Endothelial cell (in vitro differentiated cells): ENCODE measurements at regions not wholly inside any gene's neighbourhood (a gene's known extent, or its start where the extent isn't known, plus 50 kb on each side); places are given as distances from the start of the nearest gene placed in this dataset.

Experiments used
- DNase-seq: peaks from one replicate; pipeline ENCODE4 v3.0.0; 2021; ENCODE audit warnings: low spot score
- H3K27ac Mint-ChIP-seq: one replicate; pipeline ENCODE4 v1.8.0; 2021; ENCODE audit warnings: mixed read lengths, inconsistent platforms; ENCODE audit not compliant: unreplicated experiment
- H3K27me3 Mint-ChIP-seq: one replicate; pipeline ENCODE4 v1.8.0; 2021; ENCODE audit warnings: mild to moderate bottlenecking, moderate library complexity, mixed read lengths, inconsistent platforms; ENCODE audit not compliant: unreplicated experiment
- H3K36me3 Mint-ChIP-seq: one replicate; pipeline ENCODE4 v1.8.0; 2021; ENCODE audit warnings: mild to moderate bottlenecking, low read depth, mixed read lengths, inconsistent platforms; ENCODE audit not compliant: unreplicated experiment
- H3K4me1 Mint-ChIP-seq: one replicate; pipeline ENCODE4 v1.8.0; 2021; ENCODE audit warnings: mild to moderate bottlenecking, mixed read lengths, inconsistent platforms; ENCODE audit not compliant: unreplicated experiment
- H3K4me3 Mint-ChIP-seq: one replicate; pipeline ENCODE4 v1.8.0; 2021; ENCODE audit warnings: mild to moderate bottlenecking, mixed read lengths, inconsistent platforms; ENCODE audit not compliant: unreplicated experiment
- H3K9me3 Mint-ChIP-seq: one replicate; pipeline ENCODE4 v1.8.0; 2021; ENCODE audit warnings: mixed read lengths, inconsistent platforms; ENCODE audit not compliant: unreplicated experiment
- TF ChIP-seq, protein P1 (sequence below): fragments of 200-600 bp; sonication (generic); IDR thresholded peaks from one replicate; pipeline ENCODE4 v1.5.0; 2021; ENCODE audit warnings: antibody characterized with exemption; ENCODE audit not compliant: unreplicated experiment

DNA sequence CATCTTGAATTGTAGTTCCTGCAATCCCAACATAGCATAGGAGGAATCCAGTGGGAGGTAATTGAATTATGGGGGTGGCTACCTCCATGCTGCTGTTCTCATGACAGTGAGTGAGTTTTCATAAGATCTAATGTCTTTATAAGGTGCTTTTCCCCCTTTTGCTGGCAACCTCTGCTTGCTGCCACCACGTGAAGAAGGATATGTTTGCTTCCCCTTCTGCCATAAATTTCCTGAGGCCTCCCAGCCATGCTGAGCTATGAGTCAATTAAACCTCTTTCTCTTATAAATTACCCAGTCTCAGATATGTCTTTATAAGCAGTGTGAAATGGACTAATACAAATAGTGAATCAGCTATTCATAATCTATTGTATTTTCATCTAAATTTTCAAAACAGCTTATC is 537.3 kb downstream of the EPHA3 start:
- H3K9me3 Mint-ChIP-seq = no peaks in the 10 kb centered on the region
- no peak overlapping the region for H3K27ac Mint-ChIP-seq
- H3K27me3 Mint-ChIP-seq = no peaks in the 10 kb centered on the region
- H3K4me1 Mint-ChIP-seq = no peaks in the 10 kb centered on the region
- no peak overlapping the region for H3K4me3 Mint-ChIP-seq
- H3K36me3 Mint-ChIP-seq = no peaks in the 10 kb centered on the region
- no peak for DNase-seq
- TF ChIP-seq, protein P1, sequence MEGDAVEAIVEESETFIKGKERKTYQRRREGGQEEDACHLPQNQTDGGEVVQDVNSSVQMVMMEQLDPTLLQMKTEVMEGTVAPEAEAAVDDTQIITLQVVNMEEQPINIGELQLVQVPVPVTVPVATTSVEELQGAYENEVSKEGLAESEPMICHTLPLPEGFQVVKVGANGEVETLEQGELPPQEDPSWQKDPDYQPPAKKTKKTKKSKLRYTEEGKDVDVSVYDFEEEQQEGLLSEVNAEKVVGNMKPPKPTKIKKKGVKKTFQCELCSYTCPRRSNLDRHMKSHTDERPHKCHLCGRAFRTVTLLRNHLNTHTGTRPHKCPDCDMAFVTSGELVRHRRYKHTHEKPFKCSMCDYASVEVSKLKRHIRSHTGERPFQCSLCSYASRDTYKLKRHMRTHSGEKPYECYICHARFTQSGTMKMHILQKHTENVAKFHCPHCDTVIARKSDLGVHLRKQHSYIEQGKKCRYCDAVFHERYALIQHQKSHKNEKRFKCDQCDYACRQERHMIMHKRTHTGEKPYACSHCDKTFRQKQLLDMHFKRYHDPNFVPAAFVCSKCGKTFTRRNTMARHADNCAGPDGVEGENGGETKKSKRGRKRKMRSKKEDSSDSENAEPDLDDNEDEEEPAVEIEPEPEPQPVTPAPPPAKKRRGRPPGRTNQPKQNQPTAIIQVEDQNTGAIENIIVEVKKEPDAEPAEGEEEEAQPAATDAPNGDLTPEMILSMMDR = no peak

DNA sequence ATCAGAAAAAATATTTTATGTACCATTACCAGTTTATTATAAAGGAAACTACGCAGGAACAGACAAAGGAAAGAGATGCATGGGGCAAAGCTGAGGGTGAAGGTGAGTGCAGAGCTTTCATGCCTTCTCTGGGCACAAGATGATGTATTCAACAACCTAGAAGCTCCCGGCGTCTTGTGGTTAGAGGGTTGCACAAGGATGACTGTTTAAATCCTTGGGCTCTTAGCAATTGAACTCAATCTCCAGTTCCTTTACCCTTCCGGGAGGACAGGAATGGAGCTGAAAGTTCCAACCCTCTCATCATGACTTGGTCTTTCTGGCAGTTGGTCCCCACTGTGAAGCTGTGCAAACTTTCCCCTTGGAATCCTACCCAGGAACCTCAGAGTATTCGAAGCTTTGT is 542.0 kb downstream of the EPHA3 start:
- TF ChIP-seq, protein P1 = no peak
- Mint-ChIP-seq H3K36me3 (no peaks in the 10 kb centered on the region), H3K27ac (no peak overlapping the region), H3K9me3 (no peaks in the 10 kb centered on the region), H3K27me3 (no peaks in the 10 kb centered on the region), H3K4me1 (no peaks in the 10 kb centered on the region), H3K4me3 (no peak overlapping the region)
- no peak for DNase-seq

DNA sequence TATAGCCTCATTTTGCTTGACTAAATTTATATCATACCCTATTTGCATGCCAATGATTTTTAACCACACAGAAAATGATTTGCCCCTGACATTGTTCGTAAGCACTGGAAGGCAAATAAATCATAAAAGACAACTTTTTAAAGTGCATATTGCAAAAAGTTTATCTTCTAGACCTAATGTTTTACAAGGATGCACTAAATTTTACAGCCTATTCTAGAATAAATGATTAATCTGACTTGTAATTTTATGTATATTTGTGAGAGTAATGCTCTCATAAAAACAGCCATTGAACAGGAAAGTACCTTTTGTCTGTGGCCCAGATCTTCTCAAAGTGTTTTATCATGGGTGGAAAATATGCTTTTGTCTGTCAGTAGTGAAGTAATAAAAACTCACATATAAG is 546.6 kb downstream of the EPHA3 start:
- Mint-ChIP-seq H3K4me1 (no peaks in the 10 kb centered on the region), H3K4me3 (no peak overlapping the region), H3K36me3 (no peaks in the 10 kb centered on the region), H3K9me3 (no peaks in the 10 kb centered on the region), H3K27me3 (no peaks in the 10 kb centered on the region), H3K27ac (no peak overlapping the region)
- TF ChIP-seq, protein P1 = no peak
- no peak for DNase-seq

DNA sequence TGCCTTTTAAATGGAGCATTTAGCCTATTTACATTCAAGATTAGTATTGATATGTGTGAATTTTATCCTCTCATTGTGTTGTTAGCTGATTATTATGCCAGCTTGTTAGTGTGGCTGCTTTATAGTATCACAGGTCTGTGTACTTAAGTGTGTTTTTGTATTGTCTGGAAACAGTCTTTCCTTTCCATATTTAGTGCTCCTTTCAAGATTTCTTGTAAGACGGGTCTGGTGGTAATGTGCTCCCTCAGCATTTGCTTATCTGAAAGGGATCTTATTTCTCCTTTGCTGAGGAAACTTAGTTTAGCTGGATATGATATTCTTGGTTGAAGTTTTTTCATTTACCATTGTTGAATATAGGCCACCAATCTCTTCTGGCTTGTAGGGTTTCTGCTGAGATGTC is 549.0 kb downstream of the EPHA3 start:
- Mint-ChIP-seq H3K27me3 (no peaks in the 10 kb centered on the region), H3K27ac (no peak overlapping the region), H3K4me1 (no peaks in the 10 kb centered on the region), H3K36me3 (no peaks in the 10 kb centered on the region), H3K9me3 (no peaks in the 10 kb centered on the region), H3K4me3 (no peak overlapping the region)
- no peak for DNase-seq
- TF ChIP-seq, protein P1 = no peak

DNA sequence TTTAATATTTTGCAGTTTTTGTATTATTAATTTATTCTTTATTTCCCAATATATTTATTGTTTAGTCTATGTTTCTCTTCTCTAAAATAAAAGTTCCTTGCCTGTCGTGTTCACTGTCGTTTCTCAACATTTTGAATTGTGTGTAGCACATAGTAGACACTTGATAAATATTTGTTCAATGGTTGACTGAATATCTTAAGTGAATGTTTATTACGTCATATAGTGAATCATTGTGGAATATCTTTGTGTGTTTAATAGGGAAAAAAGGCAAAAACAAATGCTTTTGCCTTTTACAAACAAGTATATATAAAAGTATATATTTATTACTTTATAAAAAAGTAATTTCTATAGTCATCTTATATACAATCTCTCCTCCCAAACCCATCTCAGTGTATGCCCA is 572.3 kb downstream of the EPHA3 start:
- no peak overlapping the region for H3K4me3 Mint-ChIP-seq
- DNase-seq = no peak
- no peaks in the 10 kb centered on the region for H3K36me3 Mint-ChIP-seq
- no peaks in the 10 kb centered on the region for H3K9me3 Mint-ChIP-seq
- H3K27ac Mint-ChIP-seq = no peak overlapping the region
- TF ChIP-seq, protein P1 = no peak
- no peaks in the 10 kb centered on the region for H3K27me3 Mint-ChIP-seq
- H3K4me1 Mint-ChIP-seq = no peaks in the 10 kb centered on the region
